Skeletal muscle tissue (tissue), 4 donors: ENCODE measurements at regions not wholly inside any gene's neighbourhood (a gene's known extent, or its start where the extent isn't known, plus 50 kb on each side); places are given as distances from the start of the nearest gene placed in this dataset. TPM values are rescaled to one million over a fixed set of nuclear protein-coding genes. Genes with fewer than 3 reads are reported as not detected.

ENCODE experiments used
- H3K27ac ChIP-seq: one replicate; pipeline ENCODE4 v1.7.0; 2013; ENCODE audit warnings: mild to moderate bottlenecking, low read depth, low read length, inconsistent platforms
- H3K27me3 ChIP-seq, 3 donors: one replicate each; pipeline ENCODE4 v1.7.0; 2013; ENCODE audit warnings: low read length in 3 of 3; ENCODE audit not compliant: control insufficient read depth in 3 of 3, insufficient read depth in 3 of 3
- H3K36me3 ChIP-seq, 3 donors: one replicate each; pipeline ENCODE4 v1.7.0; 2013; ENCODE audit warnings: low read length in 3 of 3; ENCODE audit not compliant: control insufficient read depth in 3 of 3, insufficient read depth in 3 of 3
- H3K4me1 ChIP-seq, 3 donors: one replicate each; pipeline ENCODE4 v1.7.0; 2013; ENCODE audit warnings: low read length in 3 of 3, mild to moderate bottlenecking in 3 of 3; ENCODE audit not compliant: control insufficient read depth in 3 of 3, insufficient read depth in 3 of 3
- H3K4me3 ChIP-seq, 3 donors: one replicate each; pipeline ENCODE4 v1.7.0; 2013; ENCODE audit warnings: low read length in 3 of 3
- H3K9ac ChIP-seq, 3 donors: one replicate each; pipeline ENCODE4 v1.7.0; 2013; ENCODE audit warnings: low read length in 3 of 3, mild to moderate bottlenecking in 3 of 3, moderate library complexity in 2 of 3, low read depth in 1 of 3
- H3K9me3 ChIP-seq, 3 donors: one replicate each; pipeline ENCODE4 v1.7.0; 2013; ENCODE audit warnings: low read length in 3 of 3; ENCODE audit not compliant: control insufficient read depth in 3 of 3
- small RNA-seq: library from RNA; depleted of rRNA; stranded (forward); fragments of <200 nt; gene quantifications from one replicate; pipeline ENCODE3, GENCODE V24; 2014
- donor health status: Osteomylitis.

DNA sequence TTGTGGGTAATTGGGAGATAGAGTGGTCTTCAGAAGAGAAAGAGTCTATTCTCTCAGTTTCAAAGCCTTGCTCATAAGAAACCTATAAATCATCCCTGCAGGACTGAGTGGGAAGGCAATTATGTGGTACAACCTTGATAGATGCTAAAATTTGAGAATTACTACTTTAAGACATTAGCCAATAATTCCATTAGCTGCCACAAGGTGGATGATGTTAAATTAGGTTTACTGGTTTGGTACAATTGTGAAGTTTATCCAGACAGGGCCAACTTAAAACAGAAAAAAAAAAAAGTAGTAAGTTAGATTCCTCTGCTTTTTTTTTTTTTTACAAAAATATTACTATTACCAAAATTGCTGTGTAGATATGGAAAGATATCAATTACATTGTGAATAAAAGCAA is 73.2 kb upstream of the AMOT start:
- Histone ChIP-seq H3K27me3 (no peaks in the 10 kb centered on the region), H3K9me3 (no peaks in the 10 kb centered on the region), H3K9ac (no peak overlapping the region), H3K4me3 (no peak overlapping the region), H3K36me3 (no peaks in the 10 kb centered on the region), H3K27ac (no peak overlapping the region), H3K4me1 (no peaks in the 10 kb centered on the region)

DNA sequence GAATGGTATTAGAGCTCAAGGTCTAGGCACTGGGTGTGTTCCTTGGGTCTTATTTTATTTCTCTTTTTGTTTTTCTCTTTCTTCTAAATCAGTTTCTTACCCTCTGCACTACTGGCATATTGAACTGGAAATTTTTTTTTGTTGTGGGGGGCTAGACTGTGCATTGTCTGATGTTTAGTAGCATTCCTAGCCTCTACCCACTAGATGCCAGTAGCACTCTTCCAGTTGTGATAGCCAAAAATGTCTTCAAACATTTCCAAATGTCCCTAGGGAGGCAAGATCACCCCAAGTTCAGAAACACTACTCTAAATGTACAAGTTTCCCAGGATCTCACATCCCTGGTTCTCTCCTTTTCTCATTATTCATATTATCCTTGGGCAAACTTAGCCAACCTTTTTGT is 69.8 kb upstream of the AMOT start:
- Histone ChIP-seq H3K9ac (no peak overlapping the region), H3K4me1 (no peaks in the 10 kb centered on the region), H3K4me3 (no peak overlapping the region), H3K36me3 (no peaks in the 10 kb centered on the region), H3K9me3 (no peaks in the 10 kb centered on the region), H3K27me3 (no peaks in the 10 kb centered on the region), H3K27ac (no peak overlapping the region)

DNA sequence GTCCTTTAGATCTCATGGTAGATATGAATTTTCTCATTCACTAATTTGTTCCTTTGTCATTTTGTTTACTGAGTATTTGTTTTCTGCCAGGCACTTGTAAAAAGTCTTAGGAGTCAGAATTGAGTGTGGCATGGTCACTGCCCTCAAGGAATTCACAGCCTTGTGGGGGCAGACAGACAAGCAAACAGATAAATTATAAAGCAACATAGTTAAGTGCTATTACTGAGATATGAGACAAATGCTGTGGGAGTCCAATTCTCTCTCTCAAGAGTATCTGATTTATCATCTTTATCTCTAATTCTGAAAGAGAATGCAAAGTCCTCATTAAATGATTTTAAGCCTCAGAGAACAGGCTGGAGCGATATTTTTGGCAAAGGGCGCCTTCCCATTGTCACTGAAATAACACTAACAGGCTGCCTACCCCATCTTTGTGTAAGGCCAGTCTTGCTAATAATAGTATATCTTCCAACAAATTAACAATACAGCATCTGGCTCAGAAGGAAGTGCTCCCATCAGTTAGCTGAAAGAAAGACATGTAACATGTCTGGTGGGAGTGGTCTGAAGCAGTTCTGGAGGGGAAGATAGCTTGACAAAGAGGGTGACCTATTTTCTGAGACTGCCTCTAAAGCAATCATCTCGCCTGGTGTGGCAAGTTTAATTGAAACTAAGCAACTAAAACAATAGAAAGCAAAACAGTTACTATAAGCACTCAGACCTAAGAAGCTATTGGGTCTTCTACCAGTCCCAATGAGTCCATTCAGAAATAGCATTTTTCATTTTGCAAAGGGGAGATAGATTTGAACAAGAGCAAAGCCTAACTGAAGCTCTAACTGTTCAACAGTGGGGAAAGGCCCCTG is 61.5 kb upstream of the AMOT start:
- Histone ChIP-seq H3K9ac (no peak overlapping the region), H3K4me3 (no peak overlapping the region), H3K4me1 (no peaks in the 10 kb centered on the region), H3K36me3 (no peaks in the 10 kb centered on the region), H3K27me3 (no peaks in the 10 kb centered on the region), H3K9me3 (no peaks in the 10 kb centered on the region), H3K27ac (no peak overlapping the region)

DNA sequence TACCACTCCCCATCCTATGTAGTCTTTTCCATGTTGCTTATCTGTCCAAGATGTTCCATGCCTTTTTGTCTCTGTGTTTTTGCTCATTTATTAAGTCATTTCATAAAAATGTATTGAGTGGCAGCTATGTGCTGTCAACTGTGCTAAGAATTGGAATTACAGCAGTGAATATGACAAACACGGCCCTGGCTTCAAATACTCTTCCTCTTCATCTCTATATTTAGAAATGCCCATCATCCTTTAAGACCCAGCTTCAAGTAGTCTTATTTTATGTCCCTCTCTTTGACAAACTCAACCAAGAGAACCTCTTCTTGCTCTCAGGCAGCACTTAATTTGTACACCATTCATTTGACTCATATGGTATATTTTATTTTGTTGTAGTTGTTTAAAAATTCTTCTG is 55.4 kb upstream of the AMOT start:
- Histone ChIP-seq H3K27ac (no peak overlapping the region), H3K4me1 (no peaks in the 10 kb centered on the region), H3K36me3 (no peaks in the 10 kb centered on the region), H3K9me3 (no peaks in the 10 kb centered on the region), H3K4me3 (no peak overlapping the region), H3K9ac (no peak overlapping the region), H3K27me3 (no peaks in the 10 kb centered on the region)

Small RNAs in the stretch of these regions (small RNA-seq; reads per million reads assigned to genes)
- gene AL031183.1 = not detected
- gene RF00012 = not detected
- not detected for gene RF00088
- gene RN7SL93P = not detected
- not detected for gene RNU1-57P
- not detected for gene RNU6-1015P
